ENCODE measurements at regions not wholly inside any gene's neighbourhood (a gene's known extent, or its start where the extent isn't known, plus 50 kb on each side); places are given as distances from the start of the nearest gene placed in this dataset.

DNA sequence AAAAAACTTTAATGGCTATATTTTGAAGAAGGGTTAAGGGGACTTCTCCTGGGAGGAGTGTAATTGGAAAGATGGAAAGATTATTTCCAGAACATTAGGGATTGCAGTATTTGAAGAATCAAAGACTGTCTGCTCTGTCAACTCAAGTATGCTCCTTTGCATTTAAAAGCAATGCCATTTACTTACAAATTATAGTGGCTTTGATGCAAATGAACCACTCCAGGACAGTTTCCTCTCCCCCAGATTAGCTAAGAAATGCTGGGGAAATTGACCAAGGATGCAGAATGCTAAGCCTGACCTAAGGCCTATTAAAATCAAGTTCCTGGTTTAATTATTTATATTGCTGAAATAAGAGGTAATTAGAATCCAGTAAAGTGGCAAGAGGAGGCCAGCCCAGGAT lies 110.5 kb upstream of the CAMK1G start:
- no peak for DNase-seq (ENCODE audit: low read depth, low spot score)
- in situ Hi-C loops (cut with HindIII; ENCODE audit: low pct_unique_long_range_greater_than_20kb, low sequenced_read_pairs) = no loop called here

- DNase-seq (ENCODE audit: low read depth, low spot score) = no peak
- in situ Hi-C loops (cut with HindIII; ENCODE audit: low pct_unique_long_range_greater_than_20kb, low sequenced_read_pairs) = no loop called here
Observed at GRCh38 chr1:209480345-209480744, 103.2 kb upstream of the CAMK1G start.

DNA sequence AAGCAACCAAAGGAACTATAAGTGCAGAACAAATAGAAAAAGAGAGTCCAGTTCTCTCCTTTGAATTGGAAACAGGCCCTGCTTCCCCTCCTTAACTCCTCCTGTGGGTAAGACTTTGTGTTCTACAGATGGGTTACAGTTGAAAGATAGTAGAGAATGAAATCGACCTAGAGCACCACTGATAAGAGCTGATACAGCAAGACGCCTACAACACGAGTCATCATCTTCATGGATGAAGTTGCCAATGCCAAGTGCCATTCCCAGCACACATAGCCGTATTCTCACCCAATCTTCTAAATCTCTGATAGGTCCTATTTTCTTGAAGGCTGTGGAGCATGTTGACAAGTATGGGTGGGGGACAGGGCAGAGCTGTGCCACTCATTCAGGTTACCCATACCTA lies 99.8 kb upstream of the CAMK1G start:
- in situ Hi-C loops (cut with HindIII; ENCODE audit: low pct_unique_long_range_greater_than_20kb, low sequenced_read_pairs) = no loop called here
- no peak for DNase-seq (ENCODE audit: low read depth, low spot score)

DNA sequence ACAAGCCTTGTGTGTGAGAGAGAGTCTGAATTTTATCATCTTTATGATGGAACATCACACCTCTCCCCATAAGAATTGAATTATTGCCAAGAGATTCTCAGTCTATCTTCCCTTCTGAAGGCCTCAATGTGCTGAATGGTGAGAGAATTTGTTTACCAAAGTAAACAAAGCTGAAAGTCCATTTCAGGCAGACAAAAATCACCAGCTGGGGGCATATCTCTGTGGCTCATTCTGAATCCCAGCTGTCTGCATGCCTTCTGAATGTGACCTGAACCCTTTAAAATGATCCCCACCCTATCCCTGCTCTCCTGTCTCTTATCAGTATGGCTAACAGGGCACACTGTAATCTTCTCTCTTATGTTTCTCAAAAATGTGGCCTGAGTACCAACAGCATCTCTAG lies 99.1 kb upstream of the CAMK1G start:
- in situ Hi-C loops (cut with HindIII; ENCODE audit: low pct_unique_long_range_greater_than_20kb, low sequenced_read_pairs) = no loop called here
- no peak for DNase-seq (ENCODE audit: low read depth, low spot score)

DNA sequence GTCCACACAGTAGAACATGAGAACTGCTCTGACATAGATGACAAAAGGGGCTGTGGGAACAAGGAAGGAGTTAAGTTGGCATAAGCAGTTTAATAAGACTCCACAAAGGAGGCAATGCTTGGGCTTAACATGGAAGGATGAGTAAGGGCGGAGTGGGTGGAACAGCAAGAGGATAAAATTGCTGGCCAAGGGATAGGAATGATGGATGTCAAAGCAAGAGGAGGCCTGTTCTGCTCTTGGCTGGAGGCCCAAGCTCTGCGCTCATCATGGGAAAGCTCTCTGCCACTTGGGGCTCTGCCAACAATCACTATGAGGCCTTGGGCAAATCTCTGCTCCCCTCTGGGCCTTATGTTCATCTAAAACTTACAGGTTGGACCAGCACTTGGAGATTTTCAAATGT lies 98.3 kb upstream of the CAMK1G start:
- no peak for DNase-seq (ENCODE audit: low read depth, low spot score)
- in situ Hi-C loops (cut with HindIII; ENCODE audit: low pct_unique_long_range_greater_than_20kb, low sequenced_read_pairs) = no loop called here

DNA sequence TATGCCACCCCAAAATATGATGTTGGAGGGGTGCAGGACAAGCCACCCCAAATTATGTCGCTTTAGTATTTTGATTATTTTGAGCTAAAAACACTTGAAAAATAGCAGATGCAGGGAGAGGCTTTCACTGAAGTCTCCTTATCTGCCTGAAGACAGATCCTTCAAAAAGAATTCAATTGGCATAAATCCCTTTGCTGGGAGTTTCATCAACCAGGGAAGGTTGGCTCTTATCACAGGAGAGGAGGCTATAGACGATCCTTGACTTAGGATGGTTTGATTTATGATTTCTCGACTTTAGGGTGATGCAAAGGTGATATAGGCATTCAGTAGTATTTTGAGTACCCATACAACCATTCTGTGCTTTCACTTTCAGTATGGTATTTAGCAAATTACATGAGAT lies 97.8 kb upstream of the CAMK1G start:
- no peak for DNase-seq (ENCODE audit: low read depth, low spot score)
- in situ Hi-C loops (cut with HindIII; ENCODE audit: low pct_unique_long_range_greater_than_20kb, low sequenced_read_pairs) = no loop called here

DNA sequence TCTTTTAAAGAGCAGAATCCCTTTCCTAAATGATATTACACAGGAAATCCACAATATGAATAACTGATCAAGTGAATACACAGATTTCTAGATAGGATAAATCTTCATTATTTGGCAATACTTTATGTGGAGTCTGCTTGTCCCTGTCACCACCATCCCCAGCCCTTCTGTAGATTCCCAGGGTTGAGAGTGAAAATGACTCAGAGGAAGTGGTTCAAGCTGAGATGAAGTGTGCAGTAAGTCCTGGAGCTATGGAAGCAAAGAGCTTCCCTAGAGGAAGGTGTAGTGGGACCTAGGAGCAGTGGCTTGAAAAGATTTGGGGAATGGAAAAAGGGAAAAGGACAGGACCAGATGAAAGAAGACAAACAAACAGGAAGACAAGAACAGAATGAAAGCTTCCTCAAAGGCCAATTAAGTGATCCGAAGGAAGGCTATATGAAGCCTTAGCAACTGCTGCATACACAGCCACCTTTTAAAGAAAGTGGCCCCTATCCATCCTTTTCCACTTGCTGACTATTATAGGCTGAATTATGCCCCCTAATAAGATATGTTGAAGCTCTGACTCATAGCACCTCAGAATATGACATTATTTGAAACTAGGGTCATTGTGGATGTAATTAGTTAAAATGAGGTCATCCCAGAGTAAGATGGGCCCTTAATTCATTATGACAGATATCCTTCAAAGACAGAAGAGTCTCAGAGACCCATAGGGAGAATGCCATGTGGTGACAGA lies 96.5 kb upstream of the CAMK1G start:
- DNase-seq (ENCODE audit: low read depth, low spot score) = no peak
- in situ Hi-C loops (cut with HindIII; ENCODE audit: low pct_unique_long_range_greater_than_20kb, low sequenced_read_pairs) = no loop called here

GRCh38 chr1:209490013-209490412 lies 93.5 kb upstream of the CAMK1G start:
- DNase-seq (ENCODE audit: low read depth, low spot score) = peak; percentile 24
- in situ Hi-C loops (cut with HindIII; ENCODE audit: low pct_unique_long_range_greater_than_20kb, low sequenced_read_pairs) = no loop called here

DNA sequence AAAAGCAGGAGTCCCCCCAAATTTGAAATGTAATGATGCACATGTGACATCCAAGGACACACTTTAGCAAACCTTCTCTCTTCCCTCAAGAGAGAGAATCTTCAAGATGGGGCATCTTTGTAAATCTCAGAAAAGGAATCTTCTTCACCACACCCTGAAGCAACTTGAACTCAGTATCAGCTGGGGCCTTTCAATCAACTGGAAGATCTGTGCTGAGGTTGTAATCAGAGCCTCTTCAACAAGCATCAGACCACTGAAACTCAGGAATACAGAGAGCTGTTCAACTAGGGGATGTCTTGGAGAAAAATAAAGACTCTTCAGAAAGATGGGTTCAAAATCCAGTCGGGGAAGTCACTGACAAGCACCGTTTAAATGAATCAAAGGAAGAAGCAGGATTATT lies 92.5 kb upstream of the CAMK1G start:
- no peak for DNase-seq (ENCODE audit: low read depth, low spot score)
- in situ Hi-C loops (cut with HindIII; ENCODE audit: low pct_unique_long_range_greater_than_20kb, low sequenced_read_pairs) = no loop called here

DNA sequence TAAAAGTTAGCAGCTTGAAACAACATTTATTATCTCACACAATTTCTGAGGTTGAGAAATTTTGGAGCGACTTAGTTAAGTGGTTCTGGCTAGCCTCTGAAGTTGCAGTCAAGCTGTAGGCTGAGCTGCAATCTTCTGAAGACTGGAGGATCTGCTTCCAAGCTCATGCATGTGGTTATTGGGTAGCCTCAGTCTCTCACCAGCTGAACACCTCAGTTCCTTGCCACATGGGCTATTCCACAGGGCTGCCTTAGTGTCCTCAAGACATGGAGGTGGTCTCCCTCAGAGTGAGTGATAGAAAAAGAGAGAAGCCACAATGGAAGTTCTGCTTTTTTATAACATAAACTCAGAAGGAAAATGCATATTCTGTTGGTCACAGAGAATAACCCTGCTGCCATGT lies 92.0 kb upstream of the CAMK1G start:
- in situ Hi-C loops (cut with HindIII; ENCODE audit: low pct_unique_long_range_greater_than_20kb, low sequenced_read_pairs) = no loop called here
- no peak for DNase-seq (ENCODE audit: low read depth, low spot score)

DNA sequence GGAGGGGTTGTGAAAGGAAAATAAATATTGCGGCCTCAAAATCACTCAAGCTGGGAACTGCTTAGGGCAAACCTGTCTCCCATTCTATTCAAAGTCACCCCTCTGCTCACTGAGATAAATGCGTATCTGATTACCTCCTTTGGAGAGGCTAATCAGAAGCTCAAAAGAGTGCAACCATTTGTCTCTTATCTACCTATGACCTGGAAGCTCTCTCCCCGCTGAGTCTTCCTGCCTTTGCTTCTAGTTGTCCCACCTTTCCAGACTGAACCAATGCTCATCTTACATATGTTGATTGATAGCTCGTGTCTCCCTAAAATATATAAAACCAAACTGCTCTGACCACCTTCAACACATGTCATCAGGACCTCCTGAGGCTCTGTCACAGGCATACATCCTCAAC lies 91.6 kb upstream of the CAMK1G start:
- DNase-seq (ENCODE audit: low read depth, low spot score) = no peak
- in situ Hi-C loops (cut with HindIII; ENCODE audit: low pct_unique_long_range_greater_than_20kb, low sequenced_read_pairs) = no loop called here

- in situ Hi-C loops (cut with HindIII; ENCODE audit: low pct_unique_long_range_greater_than_20kb, low sequenced_read_pairs) = no loop called here
Observed at GRCh38 chr1:209493559-209493958, 90.0 kb upstream of the CAMK1G start.

DNA sequence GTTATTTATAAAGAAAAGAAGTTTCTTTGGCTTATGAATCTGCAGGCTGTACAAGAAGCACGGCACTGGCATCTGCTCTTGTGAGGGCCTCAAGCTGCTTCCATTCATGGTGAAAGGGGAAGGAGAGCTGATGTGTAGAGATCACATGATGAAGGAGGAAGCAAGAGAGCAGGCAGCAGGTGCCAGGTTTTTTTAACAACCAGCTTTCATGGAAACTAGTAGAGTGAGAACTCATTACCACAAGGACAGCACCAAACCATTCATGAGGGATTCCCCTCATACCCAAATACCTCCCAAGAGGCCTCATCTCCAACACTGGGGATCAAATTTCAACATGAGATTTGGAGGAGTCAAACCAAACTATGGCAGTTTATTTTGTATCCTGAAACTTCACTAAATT lies 85.8 kb upstream of the CAMK1G start:
- in situ Hi-C loops (cut with HindIII; ENCODE audit: low pct_unique_long_range_greater_than_20kb, low sequenced_read_pairs) = no loop called here
- no peak for DNase-seq (ENCODE audit: low read depth, low spot score)

More at GRCh38 chr1:209493559-209493958, 90.0 kb upstream of the CAMK1G start:
- no peak for DNase-seq (ENCODE audit: low read depth, low spot score)

GRCh38 chr1:209500993-209501392 lies 82.5 kb upstream of the CAMK1G start:
- in situ Hi-C loops (cut with HindIII; ENCODE audit: low pct_unique_long_range_greater_than_20kb, low sequenced_read_pairs) = no loop called here

DNA sequence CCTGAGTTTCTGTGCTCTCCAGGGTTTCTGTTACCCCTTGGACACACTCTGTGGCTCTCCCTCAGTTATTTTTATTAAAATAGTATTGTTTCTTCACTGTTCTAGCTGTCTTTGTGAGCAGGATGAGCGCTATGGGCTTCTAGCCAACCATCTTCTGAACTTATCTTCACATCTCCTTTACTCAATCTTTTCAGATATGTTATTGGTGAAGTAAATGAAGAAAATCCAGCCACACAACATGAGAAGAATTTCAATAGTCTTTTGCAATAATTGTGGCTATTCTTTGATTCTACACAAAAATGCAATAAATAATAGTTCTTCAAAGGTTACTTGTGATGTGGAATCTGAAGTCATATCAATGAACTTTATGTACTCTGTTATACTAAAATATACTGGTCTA lies 80.3 kb upstream of the CAMK1G start:
- no peak for DNase-seq (ENCODE audit: low read depth, low spot score)
- in situ Hi-C loops (cut with HindIII; ENCODE audit: low pct_unique_long_range_greater_than_20kb, low sequenced_read_pairs) = no loop called here

More at GRCh38 chr1:209500993-209501392, 82.5 kb upstream of the CAMK1G start:
- no peak for DNase-seq (ENCODE audit: low read depth, low spot score)

GRCh38 chr1:209504571-209504970 lies 78.9 kb upstream of the CAMK1G start:
- peak; percentile 10 for DNase-seq (ENCODE audit: low read depth, low spot score)
- in situ Hi-C loops (cut with HindIII; ENCODE audit: low pct_unique_long_range_greater_than_20kb, low sequenced_read_pairs) = no loop called here

- in situ Hi-C loops (cut with HindIII; ENCODE audit: low pct_unique_long_range_greater_than_20kb, low sequenced_read_pairs) = no loop called here
- DNase-seq (ENCODE audit: low read depth, low spot score) = no peak
Observed at GRCh38 chr1:209505044-209505443, 78.5 kb upstream of the CAMK1G start.

DNA sequence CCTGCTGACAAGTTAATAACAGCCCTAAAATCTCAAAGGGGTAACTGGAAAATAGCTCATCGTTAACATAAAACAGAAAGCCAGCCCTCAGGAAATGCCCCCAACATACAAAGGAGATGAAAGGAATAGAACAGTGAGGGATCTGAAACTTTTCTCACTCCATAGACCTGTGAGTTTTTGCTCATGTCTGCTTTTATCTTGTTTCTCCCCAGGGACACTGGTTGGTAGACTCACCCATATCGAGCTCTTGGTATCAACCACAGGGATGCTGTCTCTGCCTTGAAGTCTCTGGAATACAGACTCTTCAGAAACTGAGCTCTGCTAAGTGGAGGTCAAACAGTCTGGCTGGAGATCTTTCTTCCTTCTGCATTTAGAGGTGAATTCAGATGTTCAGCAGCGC lies 77.4 kb upstream of the CAMK1G start:
- no peak for DNase-seq (ENCODE audit: low read depth, low spot score)
- in situ Hi-C loops (cut with HindIII; ENCODE audit: low pct_unique_long_range_greater_than_20kb, low sequenced_read_pairs) = no loop called here

- no peak for DNase-seq (ENCODE audit: low read depth, low spot score)
- in situ Hi-C loops (cut with HindIII; ENCODE audit: low pct_unique_long_range_greater_than_20kb, low sequenced_read_pairs) = no loop called here
Observed at GRCh38 chr1:209509039-209509438, 74.5 kb upstream of the CAMK1G start.

DNA sequence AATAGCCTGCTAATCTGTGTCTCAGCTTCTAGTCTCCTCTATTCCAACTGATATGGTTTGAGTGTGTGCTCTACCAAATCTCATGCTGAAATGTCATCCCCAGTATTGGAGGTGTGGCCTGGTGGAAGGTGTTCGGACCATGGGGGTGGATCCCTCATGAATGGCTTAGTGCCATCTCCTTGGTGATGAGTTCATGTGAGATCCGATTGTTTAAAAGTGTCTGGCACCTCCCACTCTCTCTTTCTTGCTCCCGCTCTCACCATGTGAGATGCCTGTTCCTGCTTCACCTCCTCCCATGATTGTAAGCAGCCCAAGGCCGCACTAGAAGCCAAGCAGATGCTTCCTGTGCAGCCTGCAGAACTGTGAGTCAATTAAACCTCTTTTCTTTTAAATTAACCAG lies 73.5 kb upstream of the CAMK1G start:
- no peak for DNase-seq (ENCODE audit: low read depth, low spot score)
- in situ Hi-C loops (cut with HindIII; ENCODE audit: low pct_unique_long_range_greater_than_20kb, low sequenced_read_pairs) = no loop called here

Data from SK-MEL-5 (cell line).